ENCODE measurements at regions not wholly inside any gene's neighbourhood (a gene's known extent, or its start where the extent isn't known, plus 50 kb on each side); places are given as distances from the start of the nearest gene placed in this dataset.

GRCh38 chr6:47426524-47427302, 50.9 kb upstream of the CD2AP start:
- no peak for TF ChIP-seq CTCF (IDR thresholded peaks at IDR 0.05)
- H3K27ac ChIP-seq, result no peak overlapping the region
- H3K4me3 ChIP-seq, result no peak overlapping the region
- DNase-seq, result no peak
- H3K27me3 ChIP-seq, result no peaks in the 10 kb centered on the region
- no peaks in the 10 kb centered on the region for H3K4me1 ChIP-seq
- H3K9ac ChIP-seq (ENCODE audit: low read depth in 2 of 2, low read length in 2 of 2), result no peak overlapping the region
- H3K9me3 ChIP-seq, result no peaks in the 10 kb centered on the region
- H3K36me3 ChIP-seq, result no peaks in the 10 kb centered on the region
- intact Hi-C loops (cut with DNase I), result no loop called here

- Histone ChIP-seq H3K27ac (no peak overlapping the region), H3K36me3 (no peaks in the 10 kb centered on the region), H3K4me1 (no peaks in the 10 kb centered on the region), H3K27me3 (no peaks in the 10 kb centered on the region), H3K9me3 (no peaks in the 10 kb centered on the region), H3K9ac (ENCODE audit: low read depth in 2 of 2, low read length in 2 of 2) (no peak overlapping the region), H3K4me3 (no peak overlapping the region)
- intact Hi-C loops (cut with DNase I), result no loop called here
- DNase-seq, result no peak
- no peak for TF ChIP-seq CTCF (IDR thresholded peaks at IDR 0.05)
Measured at GRCh38 chr6:47427680-47428079, 49.9 kb upstream of the CD2AP start.
